ENCODE measurements at regions not wholly inside any gene's neighbourhood (a gene's known extent, or its start where the extent isn't known, plus 50 kb on each side); places are given as distances from the start of the nearest gene placed in this dataset.

DNA sequence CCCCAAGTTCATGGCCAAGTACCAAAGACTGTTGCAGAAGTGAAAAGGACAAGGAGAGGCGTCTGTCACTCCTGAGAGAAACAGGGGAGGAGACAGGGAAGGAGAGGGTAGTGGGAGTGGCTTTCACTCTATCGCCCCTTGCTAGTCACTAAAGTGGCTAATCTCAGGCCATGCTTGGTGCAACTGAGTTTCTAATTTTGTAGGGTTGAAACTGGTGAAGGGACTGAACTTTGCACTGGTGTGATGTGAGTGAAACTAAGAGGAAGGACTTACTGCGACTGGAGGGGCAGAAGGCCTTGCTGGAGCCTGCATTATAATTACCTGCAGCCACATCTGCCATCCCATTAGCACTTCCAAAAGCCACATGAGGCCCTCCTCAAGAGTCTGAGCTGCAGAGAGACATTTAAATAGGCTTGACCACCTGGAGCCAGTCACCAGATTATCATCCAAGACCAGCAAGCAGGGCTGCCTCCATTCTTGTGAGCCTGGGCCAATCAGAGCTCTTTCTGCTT, 107.2 kb upstream of the EEPD1 start:
- TF ChIP-seq EZH2 (IDR thresholded peaks at IDR 0.05; ENCODE audit: low read length, missing control alignments), result no peak
- TF ChIP-seq, protein P1, sequence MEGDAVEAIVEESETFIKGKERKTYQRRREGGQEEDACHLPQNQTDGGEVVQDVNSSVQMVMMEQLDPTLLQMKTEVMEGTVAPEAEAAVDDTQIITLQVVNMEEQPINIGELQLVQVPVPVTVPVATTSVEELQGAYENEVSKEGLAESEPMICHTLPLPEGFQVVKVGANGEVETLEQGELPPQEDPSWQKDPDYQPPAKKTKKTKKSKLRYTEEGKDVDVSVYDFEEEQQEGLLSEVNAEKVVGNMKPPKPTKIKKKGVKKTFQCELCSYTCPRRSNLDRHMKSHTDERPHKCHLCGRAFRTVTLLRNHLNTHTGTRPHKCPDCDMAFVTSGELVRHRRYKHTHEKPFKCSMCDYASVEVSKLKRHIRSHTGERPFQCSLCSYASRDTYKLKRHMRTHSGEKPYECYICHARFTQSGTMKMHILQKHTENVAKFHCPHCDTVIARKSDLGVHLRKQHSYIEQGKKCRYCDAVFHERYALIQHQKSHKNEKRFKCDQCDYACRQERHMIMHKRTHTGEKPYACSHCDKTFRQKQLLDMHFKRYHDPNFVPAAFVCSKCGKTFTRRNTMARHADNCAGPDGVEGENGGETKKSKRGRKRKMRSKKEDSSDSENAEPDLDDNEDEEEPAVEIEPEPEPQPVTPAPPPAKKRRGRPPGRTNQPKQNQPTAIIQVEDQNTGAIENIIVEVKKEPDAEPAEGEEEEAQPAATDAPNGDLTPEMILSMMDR (conservative IDR thresholded peaks at IDR 0.05 in 1 of 2, IDR thresholded peaks at IDR 0.05 in 1 of 2; ENCODE audit: low read depth in 1 of 2, low read length in 2 of 2), result no peak
- no peak for DNase-seq (ENCODE audit: low read depth in 2 of 2)
- Histone ChIP-seq H3K27ac (ENCODE audit: insufficient read depth, low read length) (no peak overlapping the region), H3K4me3 (replicated peaks in 1 of 4; ENCODE audit: control extremely low read depth in 1 of 4, insufficient read depth in 1 of 4, low read depth in 3 of 4, low read length in 4 of 4) (no peak overlapping the region), H3K4me1 (ENCODE audit: control insufficient read depth, extremely low read depth, insufficient read depth, low read length) (peaks cover 18% of the 10 kb centered on the region), H3K79me2 (ENCODE audit: control insufficient read depth, insufficient read depth, low read length) (no peaks in the 10 kb centered on the region), H3K36me3 (ENCODE audit: control insufficient read depth, insufficient read depth, low read length) (no peaks in the 10 kb centered on the region), H4K20me1 (ENCODE audit: control insufficient read depth, extremely low read depth, insufficient read depth, low read length) (no peaks in the 10 kb centered on the region), H3K27me3 (ENCODE audit: control insufficient read depth, insufficient read depth, low read length) (no peaks in the 10 kb centered on the region), H3K9me3 (ENCODE audit: control insufficient read depth, insufficient read depth, low read depth, low read length) (no peaks in the 10 kb centered on the region), H2AFZ (ENCODE audit: low read length) (no peak overlapping the region), H3K9ac (ENCODE audit: insufficient read depth, low read length) (no peak overlapping the region), H3K4me2 (ENCODE audit: extremely low read depth, insufficient read depth, low read length) (no peak overlapping the region)

GRCh38 chr7:36047091-36047658, 105.9 kb upstream of the EEPD1 start:
- H3K27ac ChIP-seq (ENCODE audit: insufficient read depth, low read length), result no peak overlapping the region
- H3K27me3 ChIP-seq (ENCODE audit: control insufficient read depth, insufficient read depth, low read length), result no peaks in the 10 kb centered on the region
- H2AFZ ChIP-seq (ENCODE audit: low read length), result no peak overlapping the region
- H3K4me2 ChIP-seq (ENCODE audit: extremely low read depth, insufficient read depth, low read length), result no peak overlapping the region
- no peak overlapping the region for H3K4me3 ChIP-seq (replicated peaks in 1 of 4; ENCODE audit: control extremely low read depth in 1 of 4, insufficient read depth in 1 of 4, low read depth in 3 of 4, low read length in 4 of 4)
- H3K79me2 ChIP-seq (ENCODE audit: control insufficient read depth, insufficient read depth, low read length), result no peaks in the 10 kb centered on the region
- peak in 1 of 2 donors; percentile 15 for DNase-seq (ENCODE audit: low read depth in 2 of 2)
- H3K9ac ChIP-seq (ENCODE audit: insufficient read depth, low read length), result no peak overlapping the region
- H3K36me3 ChIP-seq (ENCODE audit: control insufficient read depth, insufficient read depth, low read length), result no peaks in the 10 kb centered on the region
- no peaks in the 10 kb centered on the region for H4K20me1 ChIP-seq (ENCODE audit: control insufficient read depth, extremely low read depth, insufficient read depth, low read length)
- H3K4me1 ChIP-seq (ENCODE audit: control insufficient read depth, extremely low read depth, insufficient read depth, low read length), result peaks cover 18% of the 10 kb centered on the region
- TF ChIP-seq EZH2 (IDR thresholded peaks at IDR 0.05; ENCODE audit: low read length, missing control alignments), result no peak
- TF ChIP-seq, protein P1 (conservative IDR thresholded peaks at IDR 0.05 in 1 of 2, IDR thresholded peaks at IDR 0.05 in 1 of 2; ENCODE audit: low read depth in 1 of 2, low read length in 2 of 2), result peak; percentile 18 to 21
- no peaks in the 10 kb centered on the region for H3K9me3 ChIP-seq (ENCODE audit: control insufficient read depth, insufficient read depth, low read depth, low read length)

DNA sequence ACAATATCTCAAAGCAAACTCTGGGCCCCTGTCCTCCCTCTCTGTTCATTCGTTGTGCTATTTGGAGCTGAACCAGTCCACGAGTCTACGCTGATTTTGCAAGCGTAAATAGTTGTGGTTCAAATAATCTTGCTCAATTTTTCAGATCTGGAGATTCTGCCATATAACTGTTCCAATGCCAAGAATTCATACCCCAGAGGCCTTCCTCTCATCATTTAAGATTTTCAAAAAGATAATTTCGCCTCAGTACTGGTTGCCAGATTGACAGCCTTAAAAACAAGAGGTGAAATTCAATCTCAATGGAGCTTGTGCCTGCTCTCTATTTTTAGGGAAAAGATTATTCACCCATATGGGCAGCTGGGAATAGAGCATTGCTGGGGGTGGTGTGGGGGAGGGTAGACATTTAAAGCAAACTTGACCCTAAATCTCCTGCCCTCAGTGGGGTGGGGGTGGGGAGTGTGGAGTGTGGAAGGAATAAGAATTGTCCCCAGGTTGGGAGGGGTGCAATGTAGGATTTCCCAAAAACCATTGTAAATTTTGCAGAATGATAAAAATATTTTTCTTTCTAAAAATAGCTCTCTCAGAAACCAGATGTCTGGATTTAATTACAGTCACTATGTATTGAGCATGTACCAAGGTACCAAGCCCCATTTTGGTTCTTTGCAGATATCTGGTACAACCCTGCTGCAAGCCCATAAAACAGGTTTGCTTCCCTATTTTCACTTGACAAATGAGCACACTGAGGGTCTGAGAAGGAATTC, 104.7 kb upstream of the EEPD1 start:
- H3K4me1 ChIP-seq (ENCODE audit: control insufficient read depth, extremely low read depth, insufficient read depth, low read length), result peaks cover 18% of the 10 kb centered on the region
- H3K36me3 ChIP-seq (ENCODE audit: control insufficient read depth, insufficient read depth, low read length), result no peaks in the 10 kb centered on the region
- H2AFZ ChIP-seq (ENCODE audit: low read length), result no peak overlapping the region
- DNase-seq (ENCODE audit: low read depth in 2 of 2), result peak; percentile 90 to 98
- peak overlapping the region; percentile 66 for H3K27ac ChIP-seq (ENCODE audit: insufficient read depth, low read length)
- no peaks in the 10 kb centered on the region for H3K79me2 ChIP-seq (ENCODE audit: control insufficient read depth, insufficient read depth, low read length)
- no peaks in the 10 kb centered on the region for H4K20me1 ChIP-seq (ENCODE audit: control insufficient read depth, extremely low read depth, insufficient read depth, low read length)
- H3K9ac ChIP-seq (ENCODE audit: insufficient read depth, low read length), result no peak overlapping the region
- H3K4me3 ChIP-seq (replicated peaks in 1 of 4; ENCODE audit: control extremely low read depth in 1 of 4, insufficient read depth in 1 of 4, low read depth in 3 of 4, low read length in 4 of 4), result no peak overlapping the region
- no peaks in the 10 kb centered on the region for H3K9me3 ChIP-seq (ENCODE audit: control insufficient read depth, insufficient read depth, low read depth, low read length)
- H3K4me2 ChIP-seq (ENCODE audit: extremely low read depth, insufficient read depth, low read length), result peak overlapping the region; percentile 50
- H3K27me3 ChIP-seq (ENCODE audit: control insufficient read depth, insufficient read depth, low read length), result no peaks in the 10 kb centered on the region
- TF ChIP-seq, protein P1 (conservative IDR thresholded peaks at IDR 0.05 in 1 of 2, IDR thresholded peaks at IDR 0.05 in 1 of 2; ENCODE audit: low read depth in 1 of 2, low read length in 2 of 2), result no peak
- no peak for TF ChIP-seq EZH2 (IDR thresholded peaks at IDR 0.05; ENCODE audit: low read length, missing control alignments)
